ENCODE measurements at regions not wholly inside any gene's neighbourhood (a gene's known extent, or its start where the extent isn't known, plus 50 kb on each side); places are given as distances from the start of the nearest gene placed in this dataset.

DNA sequence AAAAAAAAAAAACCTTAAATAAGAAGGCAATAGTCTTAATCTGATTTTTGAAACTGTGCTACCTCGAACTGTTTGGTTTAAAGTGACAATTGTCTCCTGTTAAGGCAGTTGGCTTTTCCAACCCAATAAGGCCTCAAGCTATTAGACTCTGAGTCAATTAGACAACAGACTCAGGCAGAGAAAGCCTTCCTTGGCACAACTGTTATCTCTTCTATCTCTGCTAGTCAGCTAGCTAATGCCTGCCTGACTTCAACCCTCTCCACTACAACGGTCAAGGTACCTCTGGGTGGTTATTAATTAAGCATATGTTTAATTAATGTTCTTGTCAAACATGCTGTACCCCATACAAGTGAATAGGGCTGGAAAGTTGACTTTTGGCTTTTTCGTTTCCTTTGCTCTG is 110.2 kb upstream of the NLGN1 start:
- TF ChIP-seq, protein P1, sequence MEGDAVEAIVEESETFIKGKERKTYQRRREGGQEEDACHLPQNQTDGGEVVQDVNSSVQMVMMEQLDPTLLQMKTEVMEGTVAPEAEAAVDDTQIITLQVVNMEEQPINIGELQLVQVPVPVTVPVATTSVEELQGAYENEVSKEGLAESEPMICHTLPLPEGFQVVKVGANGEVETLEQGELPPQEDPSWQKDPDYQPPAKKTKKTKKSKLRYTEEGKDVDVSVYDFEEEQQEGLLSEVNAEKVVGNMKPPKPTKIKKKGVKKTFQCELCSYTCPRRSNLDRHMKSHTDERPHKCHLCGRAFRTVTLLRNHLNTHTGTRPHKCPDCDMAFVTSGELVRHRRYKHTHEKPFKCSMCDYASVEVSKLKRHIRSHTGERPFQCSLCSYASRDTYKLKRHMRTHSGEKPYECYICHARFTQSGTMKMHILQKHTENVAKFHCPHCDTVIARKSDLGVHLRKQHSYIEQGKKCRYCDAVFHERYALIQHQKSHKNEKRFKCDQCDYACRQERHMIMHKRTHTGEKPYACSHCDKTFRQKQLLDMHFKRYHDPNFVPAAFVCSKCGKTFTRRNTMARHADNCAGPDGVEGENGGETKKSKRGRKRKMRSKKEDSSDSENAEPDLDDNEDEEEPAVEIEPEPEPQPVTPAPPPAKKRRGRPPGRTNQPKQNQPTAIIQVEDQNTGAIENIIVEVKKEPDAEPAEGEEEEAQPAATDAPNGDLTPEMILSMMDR (IDR thresholded peaks at IDR 0.05; ENCODE audit: low read depth, low read length) = no peak
- TF ChIP-seq MYC (IDR thresholded peaks at IDR 0.05; ENCODE audit: low read depth, low read length) = no peak
- no peak for TF ChIP-seq POLR2A (IDR thresholded peaks at IDR 0.05; ENCODE audit: extremely low read depth, insufficient read length)
